MM.1S (cell line): ENCODE measurements at regions not wholly inside any gene's neighbourhood (a gene's known extent, or its start where the extent isn't known, plus 50 kb on each side); places are given as distances from the start of the nearest gene placed in this dataset.

Experiments
- DNase-seq: peaks from one replicate; pipeline ENCODE4 v3.0.0-alpha.2; 2015
- H2AFZ ChIP-seq: fragments of 300-600 bp; sonication (generic); 2 replicates; pipeline ENCODE4 v1.6.0; 2016; ENCODE audit warnings: antibody characterized with exemption, low read length
- H3F3A ChIP-seq: fragments of 300-600 bp; sonication (generic); 2 replicates; pipeline ENCODE4 v1.6.1; 2016; ENCODE audit warnings: mild to moderate bottlenecking, antibody characterized with exemption, low read length, moderate library complexity, mixed read lengths; ENCODE audit not compliant: insufficient read depth
- H3K27ac ChIP-seq: fragments of 300-600 bp; sonication (generic); 2 replicates; pipeline ENCODE4 v1.5.1; 2016; ENCODE audit warnings: mild to moderate bottlenecking, low read length
- H3K27me3 ChIP-seq: fragments of 300-600 bp; sonication (generic); replicated peaks from 2 replicates; pipeline ENCODE4 v1.6.0; 2016; ENCODE audit warnings: low read length; ENCODE audit not compliant: insufficient read depth
- H3K36me3 ChIP-seq: fragments of 300-600 bp; sonication (generic); replicated peaks from 2 replicates; pipeline ENCODE4 v1.6.1; 2016; ENCODE audit warnings: mild to moderate bottlenecking, low read length, mixed read lengths; ENCODE audit not compliant: insufficient read depth
- H3K4me1 ChIP-seq: fragments of 300-600 bp; sonication (generic); 2 replicates; pipeline ENCODE4 v1.6.1; 2016; ENCODE audit warnings: low read length, mixed read lengths
- H3K4me2 ChIP-seq: fragments of 300-600 bp; sonication (generic); 2 replicates; pipeline ENCODE4 v1.6.0; 2016; ENCODE audit warnings: low read depth, low read length
- H3K4me3 ChIP-seq: fragments of 300-600 bp; sonication (generic); 2 replicates; pipeline ENCODE4 v1.5.1; 2016; ENCODE audit warnings: low read length, mixed read lengths
- H3K79me2 ChIP-seq: fragments of 300-600 bp; sonication (generic); 2 replicates; pipeline ENCODE4 v1.6.1; 2016; ENCODE audit warnings: mixed run types, low read length, mixed read lengths
- H3K9ac ChIP-seq: fragments of 300-600 bp; sonication (generic); 2 replicates; pipeline ENCODE4 v1.6.1; 2016; ENCODE audit warnings: low read length, mixed read lengths
- H3K9me2 ChIP-seq: fragments of 300-600 bp; sonication (generic); replicated peaks from 2 replicates; pipeline ENCODE4 v1.6.1; 2016; ENCODE audit warnings: mild to moderate bottlenecking, low read length, mixed read lengths; ENCODE audit not compliant: insufficient read depth
- H3K9me3 ChIP-seq: fragments of 300-600 bp; sonication (generic); replicated peaks from 2 replicates; pipeline ENCODE4 v1.6.1; 2016; ENCODE audit warnings: mild to moderate bottlenecking, low read length, mixed read lengths; ENCODE audit not compliant: insufficient read depth
- H4K20me1 ChIP-seq: fragments of 300-600 bp; sonication (generic); 2 replicates; pipeline ENCODE4 v1.6.1; 2016; ENCODE audit warnings: mild to moderate bottlenecking, low read length, moderate library complexity, mixed read lengths; ENCODE audit not compliant: insufficient read depth
- EZH2 ChIP-seq: fragments of 300-600 bp; sonication (generic); optimal IDR thresholded peaks from 2 replicates; pipeline ENCODE3; 2017; ENCODE audit warnings: low read depth, mild to moderate bottlenecking, antibody characterized with exemption, low read length, mixed read lengths
- EZH2phosphoT487 ChIP-seq: fragments of 300-600 bp; sonication (generic); IDR thresholded peaks from 2 replicates; pipeline ENCODE4 v1.6.1; 2018; ENCODE audit warnings: antibody characterized with exemption, low read length
- TF ChIP-seq, protein P1 (sequence below): fragments of 300-600 bp; sonication (generic); IDR thresholded peaks from 2 replicates; pipeline ENCODE4 v1.5.1; 2016; ENCODE audit warnings: antibody characterized with exemption, low read length, mixed read lengths

GRCh38 chr5:124193371-124193789 lies 553.1 kb downstream of the ZNF608 start:
- Histone ChIP-seq H3K27ac (no peak overlapping the region), H3K79me2 (no peaks in the 10 kb centered on the region)

DNA sequence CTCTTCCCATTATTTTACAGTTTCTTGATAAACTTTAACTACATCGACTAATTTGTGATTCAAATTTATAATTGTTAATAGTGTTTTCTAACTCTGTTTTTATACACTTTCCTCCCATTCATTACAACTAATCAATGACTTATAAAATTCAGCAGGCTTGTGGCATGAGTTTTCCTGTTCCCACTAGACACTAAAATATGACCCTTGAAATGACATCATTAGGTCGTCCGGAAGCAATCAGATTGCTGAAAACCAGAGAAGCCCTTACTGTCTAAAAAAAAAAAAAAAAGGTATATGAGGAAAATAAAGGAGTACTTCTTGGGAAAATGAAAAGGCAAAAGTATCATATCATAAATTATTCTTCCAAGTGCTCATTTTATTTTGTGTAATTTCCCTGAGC lies 553.7 kb downstream of the ZNF608 start:
- Histone ChIP-seq H3K4me3 (no peak overlapping the region), H3K27me3 (no peaks in the 10 kb centered on the region), H3F3A (no peaks in the 10 kb centered on the region), H3K27ac (no peak overlapping the region), H3K4me2 (no peak overlapping the region), H2AFZ (no peak overlapping the region), H3K4me1 (no peaks in the 10 kb centered on the region), H3K79me2 (no peaks in the 10 kb centered on the region), H3K9me2 (no peaks in the 10 kb centered on the region), H3K36me3 (no peaks in the 10 kb centered on the region), H3K9ac (no peak overlapping the region), H3K9me3 (no peaks in the 10 kb centered on the region), H4K20me1 (no peaks in the 10 kb centered on the region)
- TF ChIP-seq EZH2phosphoT487 (no peak), EZH2 (no peak)
- TF ChIP-seq, protein P1, sequence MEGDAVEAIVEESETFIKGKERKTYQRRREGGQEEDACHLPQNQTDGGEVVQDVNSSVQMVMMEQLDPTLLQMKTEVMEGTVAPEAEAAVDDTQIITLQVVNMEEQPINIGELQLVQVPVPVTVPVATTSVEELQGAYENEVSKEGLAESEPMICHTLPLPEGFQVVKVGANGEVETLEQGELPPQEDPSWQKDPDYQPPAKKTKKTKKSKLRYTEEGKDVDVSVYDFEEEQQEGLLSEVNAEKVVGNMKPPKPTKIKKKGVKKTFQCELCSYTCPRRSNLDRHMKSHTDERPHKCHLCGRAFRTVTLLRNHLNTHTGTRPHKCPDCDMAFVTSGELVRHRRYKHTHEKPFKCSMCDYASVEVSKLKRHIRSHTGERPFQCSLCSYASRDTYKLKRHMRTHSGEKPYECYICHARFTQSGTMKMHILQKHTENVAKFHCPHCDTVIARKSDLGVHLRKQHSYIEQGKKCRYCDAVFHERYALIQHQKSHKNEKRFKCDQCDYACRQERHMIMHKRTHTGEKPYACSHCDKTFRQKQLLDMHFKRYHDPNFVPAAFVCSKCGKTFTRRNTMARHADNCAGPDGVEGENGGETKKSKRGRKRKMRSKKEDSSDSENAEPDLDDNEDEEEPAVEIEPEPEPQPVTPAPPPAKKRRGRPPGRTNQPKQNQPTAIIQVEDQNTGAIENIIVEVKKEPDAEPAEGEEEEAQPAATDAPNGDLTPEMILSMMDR = no peak
- no peak for DNase-seq

More at GRCh38 chr5:124193371-124193789, 553.1 kb downstream of the ZNF608 start:
- Histone ChIP-seq H3K4me3 (no peak overlapping the region), H3K4me2 (no peak overlapping the region), H3K27me3 (no peaks in the 10 kb centered on the region), H3K4me1 (no peaks in the 10 kb centered on the region), H3K36me3 (no peaks in the 10 kb centered on the region), H3K9me2 (no peaks in the 10 kb centered on the region), H3K9me3 (no peaks in the 10 kb centered on the region), H2AFZ (no peak overlapping the region), H3F3A (no peaks in the 10 kb centered on the region), H3K9ac (no peak overlapping the region), H4K20me1 (no peaks in the 10 kb centered on the region)
- no peak for TF ChIP-seq EZH2
- TF ChIP-seq, protein P1 = no peak
- no peak for TF ChIP-seq EZH2phosphoT487
- DNase-seq = no peak

- Histone ChIP-seq H3K27ac (no peak overlapping the region), H3K4me3 (no peak overlapping the region), H3K36me3 (no peaks in the 10 kb centered on the region), H3K4me1 (peaks cover 4% of the 10 kb centered on the region), H2AFZ (no peak overlapping the region), H3K27me3 (peaks cover 31% of the 10 kb centered on the region), H3K9me3 (no peaks in the 10 kb centered on the region), H3K9ac (no peak overlapping the region), H3K79me2 (no peaks in the 10 kb centered on the region), H3F3A (peaks cover 9% of the 10 kb centered on the region), H3K4me2 (no peak overlapping the region), H4K20me1 (no peaks in the 10 kb centered on the region), H3K9me2 (no peaks in the 10 kb centered on the region)
- TF ChIP-seq, protein P1 = no peak
- TF ChIP-seq EZH2 (no peak), EZH2phosphoT487 (no peak)
- DNase-seq = no peak
Measured at GRCh38 chr5:124185716-124186115, 560.7 kb downstream of the ZNF608 start.
